ENCODE measurements at regions not wholly inside any gene's neighbourhood (a gene's known extent, or its start where the extent isn't known, plus 50 kb on each side); places are given as distances from the start of the nearest gene placed in this dataset.

DNA sequence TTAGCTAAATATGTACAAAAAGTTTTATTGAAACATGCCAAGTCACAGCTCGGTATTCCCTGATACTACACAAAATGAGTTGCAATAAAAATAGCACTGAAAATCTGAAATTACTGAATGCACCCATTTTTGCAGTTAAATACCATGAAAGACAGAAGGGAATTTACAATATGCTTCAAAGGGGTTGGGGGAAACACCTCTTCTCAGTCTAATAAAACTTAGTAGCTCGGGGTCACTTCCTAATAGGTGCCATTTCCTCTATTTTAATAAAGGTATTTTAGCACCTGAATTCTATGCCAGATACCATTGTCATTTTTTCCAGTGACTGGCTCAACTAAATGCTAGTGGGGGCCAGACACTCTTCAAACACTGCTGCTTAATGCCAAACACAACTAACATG is 204.1 kb upstream of the MEF2C start:
- no peaks in the 10 kb centered on the region for H3K36me3 Mint-ChIP-seq (ENCODE audit: low read depth)
- H3K4me1 Mint-ChIP-seq (ENCODE audit: low read depth) = no peaks in the 10 kb centered on the region
- no peaks in the 10 kb centered on the region for H3K9me3 Mint-ChIP-seq
- no peak overlapping the region for H3K27ac Mint-ChIP-seq
- no peaks in the 10 kb centered on the region for H3K27me3 Mint-ChIP-seq
- no peak overlapping the region for H3K4me3 Mint-ChIP-seq

DNA sequence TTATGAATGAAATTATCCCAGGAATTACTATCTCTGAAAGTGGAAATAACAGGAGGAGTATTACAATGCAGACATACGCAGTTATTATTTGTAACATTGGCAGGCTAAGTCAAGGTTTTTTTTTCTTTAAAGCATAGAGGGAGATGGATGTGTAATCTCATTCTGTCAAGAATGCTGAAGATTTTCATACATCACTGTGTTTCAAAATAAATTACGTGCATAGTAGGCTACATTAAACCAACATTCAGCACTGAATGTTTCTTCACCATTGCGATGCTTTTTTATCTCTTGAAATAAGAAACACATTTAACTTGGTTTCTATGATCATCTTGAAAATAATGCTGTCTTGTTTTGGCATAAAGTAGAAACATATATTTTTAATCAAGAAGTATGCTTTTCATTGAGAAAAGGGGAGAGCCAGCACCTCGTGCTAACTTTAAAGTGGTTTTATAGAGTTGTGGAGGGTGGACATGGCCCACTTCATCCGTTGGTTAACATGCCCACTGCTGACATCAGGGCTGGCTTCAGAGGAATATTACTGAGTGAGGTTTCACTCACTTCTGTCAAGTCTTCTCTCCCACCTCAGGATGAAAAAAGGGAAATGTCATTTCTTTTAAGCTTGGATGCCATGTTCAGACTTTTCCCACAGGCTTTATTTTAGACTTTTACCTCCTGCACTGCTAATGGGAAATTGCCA is 203.6 kb upstream of the MEF2C start:
- no peaks in the 10 kb centered on the region for H3K36me3 Mint-ChIP-seq (ENCODE audit: low read depth)
- no peak overlapping the region for H3K4me3 Mint-ChIP-seq
- H3K27ac Mint-ChIP-seq = no peak overlapping the region
- no peaks in the 10 kb centered on the region for H3K27me3 Mint-ChIP-seq
- H3K4me1 Mint-ChIP-seq (ENCODE audit: low read depth) = no peaks in the 10 kb centered on the region
- H3K9me3 Mint-ChIP-seq = no peaks in the 10 kb centered on the region

DNA sequence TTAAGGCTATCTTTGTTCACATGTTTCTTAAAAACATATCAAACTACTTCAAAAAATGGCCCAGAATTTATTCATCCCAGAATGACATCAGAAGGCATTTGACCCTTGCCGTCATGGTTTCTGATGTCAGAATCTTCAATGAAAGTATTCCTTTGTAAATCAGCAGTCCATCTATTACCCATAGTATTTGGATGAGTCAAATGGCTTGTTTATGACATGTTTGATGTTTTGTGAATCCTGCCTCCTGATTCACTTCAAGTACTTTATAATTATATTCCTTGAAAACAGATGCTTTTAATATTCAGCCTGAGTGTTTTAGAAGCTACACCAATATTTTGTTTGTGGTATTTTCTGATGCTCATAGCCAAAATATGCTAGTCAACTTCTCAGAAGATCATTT is 200.8 kb upstream of the MEF2C start:
- H3K4me3 Mint-ChIP-seq = no peak overlapping the region
- H3K27ac Mint-ChIP-seq = no peak overlapping the region
- H3K4me1 Mint-ChIP-seq (ENCODE audit: low read depth) = peaks cover 3% of the 10 kb centered on the region
- H3K36me3 Mint-ChIP-seq (ENCODE audit: low read depth) = no peaks in the 10 kb centered on the region
- no peaks in the 10 kb centered on the region for H3K9me3 Mint-ChIP-seq
- no peaks in the 10 kb centered on the region for H3K27me3 Mint-ChIP-seq

DNA sequence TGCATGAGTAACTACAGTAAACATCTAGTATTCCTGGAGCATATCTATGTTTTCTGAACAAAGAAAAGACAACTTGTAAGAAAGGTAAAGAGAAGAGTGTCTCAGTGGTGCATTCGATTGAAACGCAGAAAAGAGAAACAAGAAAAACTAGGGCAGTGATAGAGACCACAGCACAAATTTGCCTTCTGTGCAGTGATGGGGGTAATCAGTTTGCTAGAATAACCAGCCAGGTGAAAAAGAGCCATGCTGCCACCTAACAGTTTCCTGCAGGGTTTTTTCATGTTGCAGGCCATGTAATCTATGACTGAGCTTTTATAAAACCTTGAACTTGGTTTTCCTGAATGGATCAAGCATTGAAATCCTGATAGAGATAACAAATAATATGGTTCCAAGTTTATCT is 198.4 kb upstream of the MEF2C start:
- Mint-ChIP-seq H3K4me1 (ENCODE audit: low read depth) (peaks cover 3% of the 10 kb centered on the region), H3K27ac (no peak overlapping the region), H3K27me3 (no peaks in the 10 kb centered on the region), H3K36me3 (ENCODE audit: low read depth) (no peaks in the 10 kb centered on the region), H3K4me3 (no peak overlapping the region), H3K9me3 (no peaks in the 10 kb centered on the region)

DNA sequence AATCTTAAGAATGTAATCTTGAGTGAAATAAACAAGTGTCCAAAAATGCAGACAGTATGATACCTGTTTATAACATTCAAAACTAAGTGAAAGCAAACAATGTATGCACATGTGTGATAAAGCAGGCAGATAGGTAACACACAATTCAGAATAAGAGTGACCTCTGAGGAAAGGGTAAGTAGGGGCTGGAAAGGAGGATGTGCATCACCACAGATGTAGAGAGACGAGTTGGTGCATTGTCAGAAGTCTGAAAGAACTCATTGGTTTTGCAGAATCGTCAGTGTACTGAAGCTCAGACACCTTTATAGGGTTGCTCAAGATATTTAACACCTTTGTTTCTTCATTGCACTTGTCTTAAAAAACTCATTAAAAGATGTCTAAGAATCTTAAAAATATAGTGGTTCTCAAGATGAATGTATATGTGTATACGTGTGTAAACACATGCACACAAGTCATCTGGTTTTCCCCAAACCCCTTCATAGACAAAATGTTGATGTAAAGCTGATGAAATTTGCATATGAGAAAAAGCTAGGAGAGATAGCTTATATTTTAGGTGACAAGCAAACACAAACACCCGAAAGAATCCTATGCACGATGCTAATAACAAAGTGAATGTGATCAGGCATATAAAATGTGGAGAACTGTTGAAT is 197.6 kb upstream of the MEF2C start:
- no peak overlapping the region for H3K4me3 Mint-ChIP-seq
- peaks cover 3% of the 10 kb centered on the region for H3K4me1 Mint-ChIP-seq (ENCODE audit: low read depth)
- no peaks in the 10 kb centered on the region for H3K27me3 Mint-ChIP-seq
- no peak overlapping the region for H3K27ac Mint-ChIP-seq
- no peaks in the 10 kb centered on the region for H3K36me3 Mint-ChIP-seq (ENCODE audit: low read depth)
- H3K9me3 Mint-ChIP-seq = no peaks in the 10 kb centered on the region

DNA sequence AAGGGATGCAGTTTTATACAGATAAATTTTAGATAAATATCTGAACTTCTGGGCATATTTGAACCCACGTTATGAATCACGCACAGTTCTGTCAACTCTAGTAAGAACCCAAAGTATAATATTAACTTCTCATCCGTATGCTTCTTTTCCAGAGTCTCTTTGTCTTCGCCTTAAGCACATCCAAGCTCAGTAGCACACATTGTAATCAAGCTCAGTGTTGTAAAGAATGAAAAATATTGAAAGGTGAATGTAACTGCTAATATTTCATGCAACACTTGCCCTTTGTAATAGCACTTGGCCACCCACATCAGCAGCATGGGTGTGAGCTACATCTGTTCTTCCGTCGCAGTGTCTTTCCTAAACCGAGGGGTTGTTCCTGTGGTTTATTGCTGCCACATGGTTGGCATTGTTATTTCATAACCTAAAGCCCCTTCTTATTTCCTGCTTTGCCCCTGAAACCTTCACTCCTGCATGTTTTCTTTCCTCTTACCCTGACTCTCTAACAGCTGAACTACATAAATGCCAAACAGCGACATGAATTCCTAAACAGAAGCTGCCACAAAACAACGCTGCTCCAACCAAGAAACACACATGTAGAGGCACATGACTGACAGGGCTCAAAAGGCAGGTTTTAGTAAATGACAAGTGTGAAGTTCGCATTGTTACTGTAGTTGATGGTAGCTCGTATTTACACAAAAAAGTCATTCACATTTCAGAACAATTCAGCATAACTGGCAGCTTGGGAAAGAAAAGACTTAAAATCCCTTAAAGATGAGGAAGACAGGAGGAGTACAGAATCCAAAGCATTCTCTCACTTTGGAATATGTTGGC is 190.1 kb upstream of the MEF2C start:
- Mint-ChIP-seq H3K9me3 (no peaks in the 10 kb centered on the region), H3K36me3 (ENCODE audit: low read depth) (no peaks in the 10 kb centered on the region), H3K27ac (no peak overlapping the region), H3K27me3 (peaks cover 6% of the 10 kb centered on the region), H3K4me1 (ENCODE audit: low read depth) (peaks cover 7% of the 10 kb centered on the region), H3K4me3 (no peak overlapping the region)

DNA sequence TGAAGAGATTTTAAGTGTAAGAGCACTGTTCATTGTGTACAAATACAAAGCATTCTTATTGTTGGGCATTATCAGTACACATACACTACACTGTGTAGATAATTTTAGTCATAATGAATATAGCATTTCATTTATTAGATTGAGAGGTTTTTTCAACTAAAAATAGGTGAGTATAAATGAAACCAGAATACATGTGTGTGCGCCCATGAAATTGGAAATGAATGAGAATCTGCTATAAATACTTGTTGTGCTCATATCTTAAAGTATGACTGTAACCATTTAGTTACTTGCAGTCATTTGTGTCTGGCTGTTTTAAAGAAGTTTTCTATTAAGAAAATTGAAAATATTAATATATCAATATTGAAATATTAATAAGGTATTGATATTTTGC is 189.0 kb upstream of the MEF2C start:
- Mint-ChIP-seq H3K9me3 (no peaks in the 10 kb centered on the region), H3K36me3 (ENCODE audit: low read depth) (no peaks in the 10 kb centered on the region), H3K4me1 (ENCODE audit: low read depth) (peaks cover 7% of the 10 kb centered on the region), H3K27me3 (peaks cover 6% of the 10 kb centered on the region), H3K27ac (no peak overlapping the region), H3K4me3 (no peak overlapping the region)

DNA sequence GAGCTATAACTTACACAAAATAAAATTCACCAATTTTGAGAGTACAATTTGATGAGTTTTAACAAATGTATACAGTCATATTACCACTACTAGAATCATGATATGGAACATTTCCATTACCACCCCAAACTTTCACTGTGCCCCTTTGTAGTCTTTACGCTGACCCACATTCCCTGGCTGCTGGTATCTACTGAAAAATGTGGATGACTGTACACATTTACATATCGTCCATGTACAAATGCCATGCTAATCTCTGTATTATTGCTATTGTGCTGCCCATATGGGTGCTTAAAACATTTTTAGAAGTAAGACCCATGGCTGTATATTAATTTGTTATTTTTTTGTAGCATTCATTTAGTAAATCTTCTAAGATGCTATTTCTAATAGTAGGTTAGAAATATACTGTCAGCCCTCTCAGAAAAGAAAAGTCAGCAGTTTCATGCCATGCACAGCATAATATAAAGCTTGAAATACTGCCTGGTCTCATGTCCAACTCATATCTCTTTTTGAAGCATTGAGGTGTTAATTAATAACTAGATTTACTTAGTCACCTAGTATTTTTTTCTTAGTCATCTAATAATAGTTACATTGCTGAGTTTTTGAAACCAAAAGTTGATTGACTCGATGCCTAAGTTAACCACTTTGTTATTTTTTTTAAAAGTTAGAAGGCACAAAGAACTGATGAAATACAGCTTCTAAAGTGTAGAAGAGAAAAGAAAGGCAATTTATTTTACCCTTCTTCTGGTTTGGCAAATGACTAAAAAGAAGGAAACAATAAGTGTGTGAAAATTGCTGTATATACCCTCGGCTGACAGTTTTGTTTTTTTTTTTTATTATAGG is 188.3 kb upstream of the MEF2C start:
- Mint-ChIP-seq H3K27me3 (peaks cover 6% of the 10 kb centered on the region), H3K27ac (no peak overlapping the region), H3K36me3 (ENCODE audit: low read depth) (no peaks in the 10 kb centered on the region), H3K4me3 (no peak overlapping the region), H3K4me1 (ENCODE audit: low read depth) (peaks cover 7% of the 10 kb centered on the region), H3K9me3 (no peaks in the 10 kb centered on the region)

DNA sequence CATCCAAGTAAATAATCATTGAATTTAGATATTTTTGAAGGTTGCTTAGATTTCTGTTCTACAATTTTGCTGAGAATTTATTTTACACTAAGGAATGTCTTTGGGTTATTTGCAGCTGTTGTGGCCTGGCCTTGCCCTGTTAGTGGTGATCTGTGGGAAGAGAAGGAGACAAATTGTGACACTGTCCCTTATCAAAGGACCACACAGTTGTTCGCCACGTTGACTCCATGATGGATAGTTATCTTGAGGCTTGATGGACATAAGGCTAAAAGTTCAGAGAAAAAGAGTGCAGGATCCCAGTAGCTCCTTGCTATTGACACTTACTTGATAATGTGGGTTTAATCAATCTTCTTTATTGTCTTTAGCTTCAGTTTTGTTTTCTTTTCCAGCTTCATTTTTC is 186.6 kb upstream of the MEF2C start:
- H3K4me3 Mint-ChIP-seq = no peak overlapping the region
- no peaks in the 10 kb centered on the region for H3K9me3 Mint-ChIP-seq
- H3K27ac Mint-ChIP-seq = no peak overlapping the region
- H3K36me3 Mint-ChIP-seq (ENCODE audit: low read depth) = no peaks in the 10 kb centered on the region
- H3K4me1 Mint-ChIP-seq (ENCODE audit: low read depth) = peaks cover 7% of the 10 kb centered on the region
- H3K27me3 Mint-ChIP-seq = peaks cover 6% of the 10 kb centered on the region

DNA sequence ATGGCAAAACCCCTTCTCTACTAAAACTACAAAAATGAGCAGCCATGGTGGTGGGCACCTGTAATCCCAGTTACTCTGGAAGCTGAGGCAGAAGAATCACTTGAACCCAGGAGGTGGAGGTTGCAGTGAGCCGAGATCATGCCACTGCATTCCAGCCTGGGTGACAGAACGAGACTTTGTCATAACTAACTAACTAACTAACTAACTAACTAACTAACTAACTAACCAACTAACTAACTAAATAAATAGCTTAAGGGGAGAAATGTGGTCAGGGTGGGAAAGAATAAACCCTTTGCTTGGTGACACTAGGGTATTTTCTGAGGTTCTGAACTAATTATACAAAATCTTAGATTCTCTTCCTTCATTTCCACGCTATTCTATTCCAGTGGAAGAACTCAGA is 184.4 kb upstream of the MEF2C start:
- H3K27me3 Mint-ChIP-seq = peaks cover 3% of the 10 kb centered on the region
- no peaks in the 10 kb centered on the region for H3K9me3 Mint-ChIP-seq
- H3K36me3 Mint-ChIP-seq (ENCODE audit: low read depth) = no peaks in the 10 kb centered on the region
- H3K4me3 Mint-ChIP-seq = no peak overlapping the region
- H3K27ac Mint-ChIP-seq = no peak overlapping the region
- no peaks in the 10 kb centered on the region for H3K4me1 Mint-ChIP-seq (ENCODE audit: low read depth)

DNA sequence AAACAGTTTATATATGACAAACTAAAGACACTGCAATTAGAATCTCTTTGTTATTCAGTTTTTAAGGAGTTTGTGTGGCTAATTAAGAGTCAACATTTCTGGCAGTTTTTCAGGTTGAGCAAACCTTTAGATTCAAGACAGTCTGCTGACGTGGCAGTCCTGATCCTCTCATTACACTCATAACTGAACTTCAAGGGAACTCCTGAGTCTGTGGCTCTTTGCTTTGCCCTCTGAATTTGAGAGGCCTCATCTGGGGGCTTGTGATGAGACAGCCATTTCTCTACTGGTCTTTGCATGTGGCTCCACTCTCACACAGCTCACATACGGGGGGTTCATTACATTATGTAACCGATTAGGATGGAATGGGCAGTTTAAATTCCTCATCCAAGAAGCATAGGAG is 182.9 kb upstream of the MEF2C start:
- no peak overlapping the region for H3K27ac Mint-ChIP-seq
- no peaks in the 10 kb centered on the region for H3K4me1 Mint-ChIP-seq (ENCODE audit: low read depth)

DNA sequence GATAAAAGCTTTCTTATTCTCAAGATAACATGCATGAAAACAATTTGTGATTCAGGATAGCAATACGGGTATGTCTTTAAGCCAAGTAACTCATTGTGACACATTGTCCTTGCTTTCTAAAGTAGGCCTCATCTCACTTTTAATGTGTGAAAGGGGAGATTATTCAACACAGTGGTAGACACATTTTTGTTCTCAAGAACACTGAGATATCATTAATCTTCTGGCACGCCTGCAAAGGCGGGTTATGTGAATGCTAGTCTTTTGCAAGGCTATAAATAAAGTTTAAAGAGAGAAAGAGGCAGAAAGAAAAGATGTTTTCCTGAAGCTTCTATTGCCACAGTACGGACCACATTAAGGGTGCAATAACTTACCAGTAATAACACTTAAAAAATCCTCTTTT is 181.8 kb upstream of the MEF2C start:
- H3K4me3 Mint-ChIP-seq = no peak overlapping the region
- H3K27me3 Mint-ChIP-seq = no peaks in the 10 kb centered on the region
- no peak overlapping the region for H3K27ac Mint-ChIP-seq
- H3K9me3 Mint-ChIP-seq = no peaks in the 10 kb centered on the region
- H3K4me1 Mint-ChIP-seq (ENCODE audit: low read depth) = no peaks in the 10 kb centered on the region
- H3K36me3 Mint-ChIP-seq (ENCODE audit: low read depth) = no peaks in the 10 kb centered on the region

More for the DNA sequence above, 182.9 kb upstream of the MEF2C start:
- H3K4me3 Mint-ChIP-seq = no peak overlapping the region
- H3K9me3 Mint-ChIP-seq = no peaks in the 10 kb centered on the region
- H3K27me3 Mint-ChIP-seq = no peaks in the 10 kb centered on the region
- no peaks in the 10 kb centered on the region for H3K36me3 Mint-ChIP-seq (ENCODE audit: low read depth)

DNA sequence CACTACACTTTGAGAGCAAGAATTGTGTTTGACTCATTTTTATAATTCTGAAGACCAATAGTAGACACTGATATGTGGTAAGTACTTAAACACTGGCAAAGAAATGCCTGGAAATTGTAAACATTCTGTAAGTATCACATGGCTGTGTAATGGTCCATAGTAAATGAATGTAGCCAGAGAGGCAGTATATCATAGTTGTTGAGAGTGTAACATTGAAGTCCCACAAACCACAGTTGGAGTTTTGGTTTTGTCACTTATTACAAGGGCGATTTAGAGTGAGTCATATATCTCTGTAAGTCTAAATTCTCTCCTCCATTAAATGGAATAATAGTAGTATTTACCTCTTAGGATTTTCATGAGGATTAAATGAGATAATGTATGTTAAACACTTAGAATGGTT is 181.1 kb upstream of the MEF2C start:
- H3K9me3 Mint-ChIP-seq = no peaks in the 10 kb centered on the region
- no peak overlapping the region for H3K27ac Mint-ChIP-seq
- no peaks in the 10 kb centered on the region for H3K4me1 Mint-ChIP-seq (ENCODE audit: low read depth)
- no peaks in the 10 kb centered on the region for H3K36me3 Mint-ChIP-seq (ENCODE audit: low read depth)
- H3K27me3 Mint-ChIP-seq = no peaks in the 10 kb centered on the region
- H3K4me3 Mint-ChIP-seq = no peak overlapping the region

DNA sequence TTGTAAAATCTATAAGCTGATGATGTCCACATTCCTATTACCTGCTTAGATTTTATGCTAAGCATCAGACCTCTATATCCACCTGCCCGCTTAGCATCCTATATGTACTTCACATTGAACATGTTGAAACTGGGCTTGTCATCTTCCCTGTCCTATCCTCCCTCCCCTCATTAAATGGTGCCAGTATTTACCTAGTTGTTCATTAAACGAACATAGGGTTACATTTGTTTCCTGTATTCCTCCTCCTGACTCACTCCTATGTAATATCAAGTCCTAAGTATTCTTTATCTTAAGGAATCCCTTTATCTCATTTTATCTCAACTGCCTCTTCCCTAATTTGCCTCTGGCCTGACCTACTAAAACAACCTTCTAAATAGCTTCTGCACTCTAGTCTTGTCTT is 177.8 kb upstream of the MEF2C start:
- no peak overlapping the region for H3K4me3 Mint-ChIP-seq
- H3K9me3 Mint-ChIP-seq = no peaks in the 10 kb centered on the region
- H3K36me3 Mint-ChIP-seq (ENCODE audit: low read depth) = no peaks in the 10 kb centered on the region

DNA sequence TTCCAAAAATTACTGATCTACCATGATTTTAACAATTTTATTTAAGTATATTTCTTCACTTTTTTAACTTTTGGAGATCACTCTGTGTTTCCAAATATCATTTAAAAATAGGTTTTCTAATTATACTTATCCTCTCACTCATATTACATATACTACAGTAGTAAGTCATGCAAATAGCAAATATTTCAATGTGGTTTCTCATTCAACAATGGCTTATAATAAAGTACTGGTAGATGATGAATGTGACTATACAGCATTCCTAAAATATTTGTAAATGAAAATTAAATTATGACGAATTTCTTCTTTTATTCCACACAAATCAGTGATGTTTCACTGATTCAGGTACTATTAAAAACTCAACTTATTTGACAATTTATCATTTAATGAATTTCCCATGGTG is 176.3 kb upstream of the MEF2C start:
- no peak overlapping the region for H3K4me3 Mint-ChIP-seq
- H3K27ac Mint-ChIP-seq = no peak overlapping the region
- no peaks in the 10 kb centered on the region for H3K4me1 Mint-ChIP-seq (ENCODE audit: low read depth)
- H3K36me3 Mint-ChIP-seq (ENCODE audit: low read depth) = no peaks in the 10 kb centered on the region
- H3K27me3 Mint-ChIP-seq = no peaks in the 10 kb centered on the region
- H3K9me3 Mint-ChIP-seq = no peaks in the 10 kb centered on the region

More for the DNA sequence above, 177.8 kb upstream of the MEF2C start:
- H3K4me1 Mint-ChIP-seq (ENCODE audit: low read depth) = no peaks in the 10 kb centered on the region
- H3K27me3 Mint-ChIP-seq = no peaks in the 10 kb centered on the region
- H3K27ac Mint-ChIP-seq = no peak overlapping the region
